22Rv1 (cell line): ENCODE measurements at regions not wholly inside any gene's neighbourhood (a gene's known extent, or its start where the extent isn't known, plus 50 kb on each side); places are given as distances from the start of the nearest gene placed in this dataset.

Experiments
- ZFX ChIP-seq: fragments of 450-650 bp; IDR thresholded peaks from 2 replicates; pipeline ENCODE4 v1.6.1; 2017; ENCODE audit warnings: antibody characterized with exemption, borderline replicate concordance
- TF ChIP-seq, protein P1 (sequence below): fragments of 450-650 bp; IDR thresholded peaks from 2 replicates; pipeline ENCODE4 v1.5.1; 2017; ENCODE audit warnings: mild to moderate bottlenecking

DNA sequence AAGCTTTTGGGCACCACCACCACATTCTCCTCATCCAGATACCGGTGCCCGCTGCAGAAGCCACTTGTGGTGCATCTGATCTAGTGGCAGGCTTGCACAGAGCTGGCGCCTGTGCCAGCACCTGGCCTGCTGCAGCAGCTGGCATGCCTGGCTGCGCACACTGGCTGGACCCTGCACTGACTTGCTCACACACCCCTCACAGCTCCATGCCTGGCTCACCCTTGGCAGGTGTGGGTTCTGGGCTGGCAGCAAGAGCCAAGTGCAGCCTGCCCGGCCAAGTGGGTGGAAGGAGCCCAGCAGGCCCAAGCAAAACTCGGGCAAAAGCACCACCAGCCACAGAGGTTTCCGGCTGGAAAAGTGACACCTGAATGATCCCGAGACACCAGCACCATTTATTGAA lies 315.7 kb upstream of the RRP15 start:
- TF ChIP-seq, protein P1, sequence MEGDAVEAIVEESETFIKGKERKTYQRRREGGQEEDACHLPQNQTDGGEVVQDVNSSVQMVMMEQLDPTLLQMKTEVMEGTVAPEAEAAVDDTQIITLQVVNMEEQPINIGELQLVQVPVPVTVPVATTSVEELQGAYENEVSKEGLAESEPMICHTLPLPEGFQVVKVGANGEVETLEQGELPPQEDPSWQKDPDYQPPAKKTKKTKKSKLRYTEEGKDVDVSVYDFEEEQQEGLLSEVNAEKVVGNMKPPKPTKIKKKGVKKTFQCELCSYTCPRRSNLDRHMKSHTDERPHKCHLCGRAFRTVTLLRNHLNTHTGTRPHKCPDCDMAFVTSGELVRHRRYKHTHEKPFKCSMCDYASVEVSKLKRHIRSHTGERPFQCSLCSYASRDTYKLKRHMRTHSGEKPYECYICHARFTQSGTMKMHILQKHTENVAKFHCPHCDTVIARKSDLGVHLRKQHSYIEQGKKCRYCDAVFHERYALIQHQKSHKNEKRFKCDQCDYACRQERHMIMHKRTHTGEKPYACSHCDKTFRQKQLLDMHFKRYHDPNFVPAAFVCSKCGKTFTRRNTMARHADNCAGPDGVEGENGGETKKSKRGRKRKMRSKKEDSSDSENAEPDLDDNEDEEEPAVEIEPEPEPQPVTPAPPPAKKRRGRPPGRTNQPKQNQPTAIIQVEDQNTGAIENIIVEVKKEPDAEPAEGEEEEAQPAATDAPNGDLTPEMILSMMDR, result no peak
- no peak for TF ChIP-seq ZFX
